ENCODE measurements at regions not wholly inside any gene's neighbourhood (a gene's known extent, or its start where the extent isn't known, plus 50 kb on each side); places are given as distances from the start of the nearest gene placed in this dataset.
A peak's percentile ranks its signal among the peaks of the same experiment; 100 is the strongest.

DNA sequence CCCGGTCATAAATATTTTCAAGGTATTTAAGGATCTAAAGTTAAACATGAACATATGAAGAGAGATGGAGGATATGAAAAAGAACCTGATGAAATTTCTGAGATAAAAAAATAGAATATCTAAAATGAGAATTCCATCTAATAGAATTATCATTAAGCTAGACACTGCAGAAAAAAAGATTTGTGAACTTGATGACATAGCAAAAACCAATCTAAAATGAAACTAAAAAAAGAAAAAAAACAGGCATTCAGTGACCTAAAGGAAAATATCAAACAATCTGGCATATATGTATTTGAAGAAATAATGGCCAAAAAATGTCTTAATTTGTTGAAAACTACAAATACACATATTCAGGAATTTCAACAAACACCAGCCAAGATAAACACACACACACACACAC is 81.6 kb upstream of the ZC3H12C start:
- no peak overlapping the region for H2BK5ac ChIP-seq (ENCODE audit: low read length)
- no peak overlapping the region for H4K8ac ChIP-seq (ENCODE audit: low read depth, low read length)
- H2BK15ac ChIP-seq (replicated peaks; ENCODE audit: low read depth) = no peak overlapping the region
- DNase-seq = no peak
- no peak overlapping the region for H3K9ac ChIP-seq (ENCODE audit: low read length)
- no peak overlapping the region for H4K5ac ChIP-seq (ENCODE audit: low read length)
- no peaks in the 10 kb centered on the region for H3K79me2 ChIP-seq (ENCODE audit: control insufficient read depth, insufficient read depth, low read length)
- no peak overlapping the region for H3K18ac ChIP-seq (ENCODE audit: low read length)
- H3K4me2 ChIP-seq (ENCODE audit: low read length) = no peak overlapping the region
- H3K27ac ChIP-seq (ENCODE audit: low read depth, low read length) = no peak overlapping the region
- no peak overlapping the region for H3K56ac ChIP-seq (ENCODE audit: low read length)
- no peaks in the 10 kb centered on the region for H3K4me1 ChIP-seq (ENCODE audit: control insufficient read depth, low read depth, low read length)
- no peaks in the 10 kb centered on the region for H3K79me1 ChIP-seq (ENCODE audit: low read length)
- no peak overlapping the region for H3K4me3 ChIP-seq (ENCODE audit: low read length)
- no peaks in the 10 kb centered on the region for H3K36me3 ChIP-seq (ENCODE audit: control insufficient read depth, insufficient read depth, low read length)
- H3K4ac ChIP-seq (ENCODE audit: low read depth, low read length) = no peak overlapping the region
- H2AK5ac ChIP-seq (ENCODE audit: low read length) = no peak overlapping the region
- no peak overlapping the region for H2BK120ac ChIP-seq (ENCODE audit: low read depth, low read length)
- WGBS (ENCODE audit: extremely low coverage, insufficient coverage, low lambda C conversion rate) = no CpG with 5 or more reads among the region's 1 CpG
- no peaks in the 10 kb centered on the region for H3K27me3 ChIP-seq (ENCODE audit: insufficient read depth, low read length, poor library complexity)
- no peak overlapping the region for H3K23ac ChIP-seq (ENCODE audit: low read length)

DNA sequence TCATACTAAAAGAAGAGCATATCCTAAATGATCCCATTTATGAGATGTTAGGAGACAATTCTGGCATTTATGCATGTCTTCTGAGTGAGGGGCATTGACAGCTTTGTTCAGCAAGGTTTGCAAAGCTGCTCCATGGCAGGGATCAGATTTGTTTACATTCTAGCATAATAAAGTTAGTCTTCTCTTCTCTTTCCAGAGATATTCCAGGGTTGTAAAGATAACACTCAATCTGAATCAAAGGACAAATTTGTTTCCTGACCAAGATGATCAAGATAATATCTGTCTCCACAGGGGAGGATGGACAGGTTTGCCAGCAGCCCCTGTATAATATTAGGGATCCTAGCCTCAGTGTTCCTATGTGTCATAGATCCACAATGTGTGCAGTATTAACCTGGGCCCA is 77.5 kb upstream of the ZC3H12C start:
- Histone ChIP-seq H3K18ac (ENCODE audit: low read length) (no peak overlapping the region), H3K4me3 (ENCODE audit: low read length) (no peak overlapping the region)
- DNase-seq = no peak

GRCh38 chr11:110019675-110020074 is 73.5 kb upstream of the ZC3H12C start:
- WGBS (ENCODE audit: extremely low coverage, insufficient coverage, low lambda C conversion rate) = no CpG with 5 or more reads among the region's 3 CpGs
- Histone ChIP-seq H2BK5ac (ENCODE audit: low read length) (no peak overlapping the region), H4K5ac (ENCODE audit: low read length) (no peak overlapping the region)

More for the DNA sequence above, 77.5 kb upstream of the ZC3H12C start:
- Histone ChIP-seq H2AK5ac (ENCODE audit: low read length) (no peak overlapping the region), H3K4ac (ENCODE audit: low read depth, low read length) (no peak overlapping the region), H3K27ac (ENCODE audit: low read depth, low read length) (no peak overlapping the region), H3K23ac (ENCODE audit: low read length) (no peak overlapping the region), H3K27me3 (ENCODE audit: insufficient read depth, low read length, poor library complexity) (no peaks in the 10 kb centered on the region), H2BK120ac (ENCODE audit: low read depth, low read length) (no peak overlapping the region), H4K5ac (ENCODE audit: low read length) (no peak overlapping the region), H3K4me2 (ENCODE audit: low read length) (no peak overlapping the region), H3K79me1 (ENCODE audit: low read length) (no peaks in the 10 kb centered on the region), H3K4me1 (ENCODE audit: control insufficient read depth, low read depth, low read length) (no peaks in the 10 kb centered on the region), H3K56ac (ENCODE audit: low read length) (no peak overlapping the region), H2BK15ac (replicated peaks; ENCODE audit: low read depth) (no peak overlapping the region), H3K79me2 (ENCODE audit: control insufficient read depth, insufficient read depth, low read length) (no peaks in the 10 kb centered on the region), H3K9ac (ENCODE audit: low read length) (no peak overlapping the region), H2BK5ac (ENCODE audit: low read length) (no peak overlapping the region), H4K8ac (ENCODE audit: low read depth, low read length) (no peak overlapping the region), H3K36me3 (ENCODE audit: control insufficient read depth, insufficient read depth, low read length) (no peaks in the 10 kb centered on the region)

DNA sequence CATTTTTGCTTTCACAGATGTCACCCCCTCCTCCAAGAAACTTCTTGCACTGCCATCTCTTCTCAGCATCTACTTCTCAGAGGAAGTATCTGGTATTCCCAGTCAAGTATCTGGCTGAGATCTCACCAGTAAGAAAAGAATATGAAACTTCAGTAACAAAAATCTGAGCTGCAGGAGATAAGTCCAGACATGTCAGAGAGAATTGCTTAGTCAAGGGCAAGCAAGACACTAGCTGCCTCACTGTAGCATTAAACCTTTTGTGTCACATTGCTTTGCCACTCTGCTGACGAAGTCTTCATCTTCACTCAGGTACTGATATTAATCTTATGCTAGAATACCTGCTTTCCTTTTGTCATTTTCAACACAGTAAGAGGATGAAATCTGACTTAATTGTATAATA is 70.6 kb upstream of the ZC3H12C start:
- H3K79me1 ChIP-seq (ENCODE audit: low read length) = no peaks in the 10 kb centered on the region
- no peak overlapping the region for H2AK5ac ChIP-seq (ENCODE audit: low read length)
- H4K8ac ChIP-seq (ENCODE audit: low read depth, low read length) = peak overlapping the region; percentile 89
- no peaks in the 10 kb centered on the region for H3K27me3 ChIP-seq (ENCODE audit: insufficient read depth, low read length, poor library complexity)
- no peak overlapping the region for H3K18ac ChIP-seq (ENCODE audit: low read length)
- H3K9ac ChIP-seq (ENCODE audit: low read length) = no peak overlapping the region
- H4K5ac ChIP-seq (ENCODE audit: low read length) = no peak overlapping the region
- H2BK120ac ChIP-seq (ENCODE audit: low read depth, low read length) = no peak overlapping the region
- WGBS (ENCODE audit: extremely low coverage, insufficient coverage, low lambda C conversion rate) = no CpG with 5 or more reads among the region's 1 CpG
- H3K4me2 ChIP-seq (ENCODE audit: low read length) = no peak overlapping the region
- no peaks in the 10 kb centered on the region for H3K4me1 ChIP-seq (ENCODE audit: control insufficient read depth, low read depth, low read length)
- H3K23ac ChIP-seq (ENCODE audit: low read length) = no peak overlapping the region
- H3K36me3 ChIP-seq (ENCODE audit: control insufficient read depth, insufficient read depth, low read length) = no peaks in the 10 kb centered on the region
- no peak overlapping the region for H3K56ac ChIP-seq (ENCODE audit: low read length)
- H2BK5ac ChIP-seq (ENCODE audit: low read length) = no peak overlapping the region
- DNase-seq = no peak
- H3K27ac ChIP-seq (ENCODE audit: low read depth, low read length) = no peak overlapping the region
- no peak overlapping the region for H2BK15ac ChIP-seq (replicated peaks; ENCODE audit: low read depth)
- no peak overlapping the region for H3K4me3 ChIP-seq (ENCODE audit: low read length)
- H3K4ac ChIP-seq (ENCODE audit: low read depth, low read length) = no peak overlapping the region
- no peaks in the 10 kb centered on the region for H3K79me2 ChIP-seq (ENCODE audit: control insufficient read depth, insufficient read depth, low read length)

More at GRCh38 chr11:110019675-110020074, 73.5 kb upstream of the ZC3H12C start:
- H2AK5ac ChIP-seq (ENCODE audit: low read length) = no peak overlapping the region
- no peak overlapping the region for H2BK120ac ChIP-seq (ENCODE audit: low read depth, low read length)
- no peaks in the 10 kb centered on the region for H3K79me2 ChIP-seq (ENCODE audit: control insufficient read depth, insufficient read depth, low read length)
- H3K9ac ChIP-seq (ENCODE audit: low read length) = no peak overlapping the region
- H3K36me3 ChIP-seq (ENCODE audit: control insufficient read depth, insufficient read depth, low read length) = no peaks in the 10 kb centered on the region
- DNase-seq = no peak
- H3K4me2 ChIP-seq (ENCODE audit: low read length) = no peak overlapping the region
- no peak overlapping the region for H4K8ac ChIP-seq (ENCODE audit: low read depth, low read length)
- no peak overlapping the region for H3K4ac ChIP-seq (ENCODE audit: low read depth, low read length)
- H3K27ac ChIP-seq (ENCODE audit: low read depth, low read length) = no peak overlapping the region
- H3K27me3 ChIP-seq (ENCODE audit: insufficient read depth, low read length, poor library complexity) = no peaks in the 10 kb centered on the region
- H2BK15ac ChIP-seq (replicated peaks; ENCODE audit: low read depth) = no peak overlapping the region
- no peaks in the 10 kb centered on the region for H3K4me1 ChIP-seq (ENCODE audit: control insufficient read depth, low read depth, low read length)
- no peak overlapping the region for H3K23ac ChIP-seq (ENCODE audit: low read length)
- H3K56ac ChIP-seq (ENCODE audit: low read length) = no peak overlapping the region
- H3K18ac ChIP-seq (ENCODE audit: low read length) = no peak overlapping the region
- no peaks in the 10 kb centered on the region for H3K79me1 ChIP-seq (ENCODE audit: low read length)
- no peak overlapping the region for H3K4me3 ChIP-seq (ENCODE audit: low read length)

- H3K23ac ChIP-seq (ENCODE audit: low read length) = no peak overlapping the region
- no peaks in the 10 kb centered on the region for H3K79me1 ChIP-seq (ENCODE audit: low read length)
- no peak overlapping the region for H3K4ac ChIP-seq (ENCODE audit: low read depth, low read length)
- H4K5ac ChIP-seq (ENCODE audit: low read length) = no peak overlapping the region
- no peak overlapping the region for H3K27ac ChIP-seq (ENCODE audit: low read depth, low read length)
- no peak overlapping the region for H3K9ac ChIP-seq (ENCODE audit: low read length)
- H3K4me1 ChIP-seq (ENCODE audit: control insufficient read depth, low read depth, low read length) = no peaks in the 10 kb centered on the region
- H2BK120ac ChIP-seq (ENCODE audit: low read depth, low read length) = no peak overlapping the region
- no peak overlapping the region for H3K4me3 ChIP-seq (ENCODE audit: low read length)
- H3K36me3 ChIP-seq (ENCODE audit: control insufficient read depth, insufficient read depth, low read length) = no peaks in the 10 kb centered on the region
- H2AK5ac ChIP-seq (ENCODE audit: low read length) = no peak overlapping the region
- H2BK15ac ChIP-seq (replicated peaks; ENCODE audit: low read depth) = no peak overlapping the region
- H2BK5ac ChIP-seq (ENCODE audit: low read length) = no peak overlapping the region
- no peak for DNase-seq
- H3K56ac ChIP-seq (ENCODE audit: low read length) = no peak overlapping the region
- no peaks in the 10 kb centered on the region for H3K27me3 ChIP-seq (ENCODE audit: insufficient read depth, low read length, poor library complexity)
- no peaks in the 10 kb centered on the region for H3K79me2 ChIP-seq (ENCODE audit: control insufficient read depth, insufficient read depth, low read length)
- H3K4me2 ChIP-seq (ENCODE audit: low read length) = no peak overlapping the region
- no peak overlapping the region for H4K8ac ChIP-seq (ENCODE audit: low read depth, low read length)
- H3K18ac ChIP-seq (ENCODE audit: low read length) = no peak overlapping the region
Observed at GRCh38 chr11:110023711-110024110, 69.5 kb upstream of the ZC3H12C start.

DNA sequence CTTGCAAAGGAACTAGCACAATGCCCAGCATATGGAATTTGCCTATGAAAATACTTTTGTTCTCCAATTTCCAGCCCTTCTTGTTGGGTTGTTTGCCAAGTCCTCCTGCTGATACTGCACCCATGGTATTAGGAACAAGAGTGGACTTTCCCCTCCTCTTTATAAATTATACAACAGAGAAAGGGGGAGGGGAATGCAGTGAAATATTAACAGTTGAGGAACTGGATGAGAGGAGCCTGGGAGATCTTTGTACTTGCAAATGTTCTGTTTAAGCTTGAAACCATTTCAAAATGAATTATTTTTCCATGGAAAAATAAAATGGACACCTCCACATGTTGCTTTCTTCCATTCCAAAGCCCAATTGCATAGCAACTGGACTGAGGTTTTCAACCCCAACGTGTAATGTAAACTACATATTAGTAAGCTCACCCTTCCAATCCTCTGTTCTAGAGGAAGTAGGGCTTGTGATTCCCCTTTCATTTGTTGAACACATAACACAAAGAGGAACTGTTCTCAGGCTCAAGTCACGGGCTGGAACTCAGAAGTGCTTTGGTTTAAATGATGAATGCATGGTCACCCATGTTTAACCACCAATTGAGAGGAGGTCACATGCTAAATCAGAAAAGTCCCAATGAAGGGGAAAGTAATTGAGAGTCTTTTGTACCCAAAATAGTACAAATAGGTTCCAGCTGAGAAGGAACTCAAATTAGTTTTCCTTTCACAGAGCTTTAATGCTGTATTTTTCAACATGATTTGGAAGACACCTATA is 66.2 kb upstream of the ZC3H12C start:
- Histone ChIP-seq H3K18ac (ENCODE audit: low read length) (no peak overlapping the region), H3K4ac (ENCODE audit: low read depth, low read length) (no peak overlapping the region), H3K4me3 (ENCODE audit: low read length) (no peak overlapping the region), H2BK120ac (ENCODE audit: low read depth, low read length) (no peak overlapping the region), H3K23ac (ENCODE audit: low read length) (no peak overlapping the region), H2BK5ac (ENCODE audit: low read length) (no peak overlapping the region), H4K8ac (ENCODE audit: low read depth, low read length) (no peak overlapping the region), H3K56ac (ENCODE audit: low read length) (no peak overlapping the region), H2AK5ac (ENCODE audit: low read length) (no peak overlapping the region), H3K79me1 (ENCODE audit: low read length) (no peaks in the 10 kb centered on the region), H3K9ac (ENCODE audit: low read length) (no peak overlapping the region), H2BK15ac (replicated peaks; ENCODE audit: low read depth) (no peak overlapping the region), H3K27ac (ENCODE audit: low read depth, low read length) (no peak overlapping the region), H3K4me1 (ENCODE audit: control insufficient read depth, low read depth, low read length) (no peaks in the 10 kb centered on the region), H4K5ac (ENCODE audit: low read length) (no peak overlapping the region), H3K79me2 (ENCODE audit: control insufficient read depth, insufficient read depth, low read length) (no peaks in the 10 kb centered on the region), H3K27me3 (ENCODE audit: insufficient read depth, low read length, poor library complexity) (no peaks in the 10 kb centered on the region), H3K36me3 (ENCODE audit: control insufficient read depth, insufficient read depth, low read length) (no peaks in the 10 kb centered on the region), H3K4me2 (ENCODE audit: low read length) (no peak overlapping the region)
- no CpG with 5 or more reads among the region's 2 CpGs for WGBS (ENCODE audit: extremely low coverage, insufficient coverage, low lambda C conversion rate)
- DNase-seq = no peak

Measured in mesendoderm (in vitro differentiated cells).